ENCODE measurements at regions not wholly inside any gene's neighbourhood (a gene's known extent, or its start where the extent isn't known, plus 50 kb on each side); places are given as distances from the start of the nearest gene placed in this dataset.

- TF ChIP-seq CTCF (IDR thresholded peaks at IDR 0.05), result no peak
- TF ChIP-seq POLR2A (IDR thresholded peaks at IDR 0.05), result no peak
Measured at GRCh38 chr10:65779985-65780384, 1145.9 kb upstream of the LRRTM3 start.

Measured in esophagus squamous epithelium (tissue), 4 donors.